ENCODE measurements at regions not wholly inside any gene's neighbourhood (a gene's known extent, or its start where the extent isn't known, plus 50 kb on each side); places are given as distances from the start of the nearest gene placed in this dataset.

GRCh38 chr7:68938151-68938550 lies 660.1 kb upstream of the AUTS2 start:
- no peak for TF ChIP-seq CTCF (IDR thresholded peaks at IDR 0.05; ENCODE audit: low read depth, low read length)
- DNase-seq (ENCODE audit: extremely low read depth, low read depth), result no peak

DNA sequence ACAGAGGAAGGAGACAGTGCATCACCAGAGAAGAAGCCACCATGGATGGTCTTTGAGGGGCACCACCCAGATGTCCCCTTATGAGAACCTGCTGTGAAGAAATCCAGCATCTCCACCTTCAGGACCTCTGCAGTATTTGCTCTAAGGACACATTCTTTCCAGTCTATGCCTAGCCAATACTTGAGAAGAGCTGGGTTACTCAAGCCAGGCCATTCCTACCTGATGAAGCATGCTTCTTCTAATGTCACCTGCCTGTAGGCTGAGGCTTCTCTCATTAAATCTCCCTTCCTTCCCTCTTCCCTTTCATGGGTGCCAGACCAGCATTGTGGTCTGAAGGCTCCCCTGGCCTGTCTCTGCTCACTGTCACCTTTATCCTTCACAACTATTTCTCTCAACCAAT lies 654.5 kb upstream of the AUTS2 start:
- no peak for TF ChIP-seq CTCF (IDR thresholded peaks at IDR 0.05; ENCODE audit: low read depth, low read length)
- no peak for DNase-seq (ENCODE audit: extremely low read depth, low read depth)

DNA sequence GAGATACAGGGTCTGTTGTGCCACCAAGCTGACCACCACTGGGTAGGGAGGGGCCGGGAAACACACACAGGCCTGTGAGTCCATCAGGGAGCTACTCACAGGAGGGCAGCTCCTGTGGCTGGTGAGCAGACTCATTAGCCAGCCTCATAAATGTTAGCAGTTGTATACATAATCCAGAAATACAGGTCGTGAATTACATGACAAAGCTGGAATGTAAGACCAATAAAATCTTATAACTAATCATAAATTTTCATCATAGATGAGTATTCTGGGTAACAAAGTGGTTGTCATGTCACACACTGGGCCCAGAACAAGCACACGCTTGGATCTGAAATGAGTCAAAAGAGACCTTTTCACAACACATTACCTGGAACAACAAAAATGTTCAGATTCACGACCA lies 642.6 kb upstream of the AUTS2 start:
- DNase-seq (ENCODE audit: extremely low read depth, low read depth), result no peak
- TF ChIP-seq CTCF (IDR thresholded peaks at IDR 0.05; ENCODE audit: low read depth, low read length), result no peak

DNA sequence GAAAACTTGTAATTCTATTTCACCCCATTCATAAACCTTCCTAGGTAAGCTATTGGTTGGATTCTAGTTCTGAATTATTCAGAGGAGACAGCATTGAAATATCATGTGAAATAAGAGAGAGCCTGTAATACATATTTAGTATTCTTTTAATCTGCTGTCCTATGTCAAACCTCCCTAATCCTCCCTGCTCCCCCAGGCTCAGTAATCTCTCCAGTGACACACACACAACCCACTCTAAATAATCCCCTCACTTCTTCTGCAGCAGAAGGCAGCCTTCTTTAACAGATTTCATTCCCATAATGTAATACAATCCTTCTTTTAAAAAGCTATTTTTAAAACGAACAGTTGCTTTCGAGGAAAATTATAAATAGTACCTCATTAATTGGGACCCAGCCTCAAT lies 639.7 kb upstream of the AUTS2 start:
- no peak for TF ChIP-seq CTCF (IDR thresholded peaks at IDR 0.05; ENCODE audit: low read depth, low read length)
- DNase-seq (ENCODE audit: extremely low read depth, low read depth), result no peak

DNA sequence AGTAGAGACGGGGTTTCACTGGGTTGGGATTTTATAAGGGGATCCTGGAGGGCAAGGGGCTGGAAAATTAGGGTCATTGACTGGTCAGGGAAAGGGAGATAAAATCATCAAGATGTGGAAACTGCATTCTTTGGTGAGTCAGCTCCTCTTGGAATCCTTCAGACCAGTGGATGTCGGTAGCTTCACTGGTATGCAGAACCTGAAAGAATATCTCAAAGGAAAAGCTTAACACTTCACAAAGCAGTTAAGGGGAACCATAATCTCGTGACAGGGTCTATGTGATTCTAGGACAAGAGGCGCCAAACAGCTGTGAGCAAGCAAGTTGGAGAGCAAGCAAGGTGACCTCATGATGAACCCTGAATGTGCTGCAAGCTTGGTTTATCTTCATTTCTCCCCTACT lies 634.7 kb upstream of the AUTS2 start:
- no peak for TF ChIP-seq CTCF (IDR thresholded peaks at IDR 0.05; ENCODE audit: low read depth, low read length)
- no peak for DNase-seq (ENCODE audit: extremely low read depth, low read depth)

- no peak for TF ChIP-seq CTCF (IDR thresholded peaks at IDR 0.05; ENCODE audit: low read depth, low read length)
- DNase-seq (ENCODE audit: extremely low read depth, low read depth), result no peak
These were observed 634.2 kb upstream of the AUTS2 start for GRCh38 chr7:68964060-68964459.

DNA sequence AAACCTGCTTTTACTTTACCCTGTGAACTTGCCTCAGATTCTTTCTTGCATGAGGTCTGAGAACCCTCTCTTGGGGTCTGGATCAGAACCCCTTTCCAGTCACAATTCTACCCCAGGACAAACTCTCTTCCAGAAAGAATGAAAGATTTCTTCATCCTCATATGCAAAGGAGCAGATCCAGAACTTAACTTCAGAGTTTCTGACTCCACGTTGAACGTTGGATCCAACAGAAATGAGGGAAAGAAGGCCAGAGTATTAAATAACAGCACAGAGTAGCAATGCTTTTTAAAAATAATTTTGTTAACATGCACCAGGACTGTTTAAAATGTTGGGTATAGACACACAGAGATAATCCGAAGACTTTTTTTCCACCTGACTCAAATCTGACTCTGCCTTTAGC lies 632.9 kb upstream of the AUTS2 start:
- no peak for DNase-seq (ENCODE audit: extremely low read depth, low read depth)
- no peak for TF ChIP-seq CTCF (IDR thresholded peaks at IDR 0.05; ENCODE audit: low read depth, low read length)

Data from AG09319 (cell line).